H1 (cell line): ENCODE measurements at regions not wholly inside any gene's neighbourhood (a gene's known extent, or its start where the extent isn't known, plus 50 kb on each side); places are given as distances from the start of the nearest gene placed in this dataset.

Experiments used
- CTCF ChIA-PET: fragments of 300-600 bp; sonication (Branson Sonifier 250); formaldehyde crosslinking; loops from one replicate; lab custom pipeline; 2021; ENCODE audit not compliant: partially characterized antibody; lab: Charles Lee
- POLR2A ChIA-PET: fragments of 300-600 bp; sonication (Branson Sonifier 250); formaldehyde crosslinking; loops from one replicate; lab custom pipeline; 2021; ENCODE audit warnings: inconsistent platforms; ENCODE audit not compliant: partially characterized antibody; lab: Charles Lee
- DNase-seq, 2 experiments: peaks; one replicate each; pipeline versions ENCODE4 v3.0.0 to v3.0.0-alpha.2; 2010 to 2022; ENCODE audit warnings: low spot score in 2 of 2, low read depth in 1 of 2, mixed read lengths in 1 of 2
- FAIRE-seq: peaks from 2 replicates; lab custom pipeline; 2011; peaks lifted over from hg19 to GRCh38; lab: Jason Lieb, UNC
- H2AFZ ChIP-seq: 2 replicates; pipeline ENCODE4 v1.8.1; 2012; ENCODE audit warnings: low read length, inconsistent platforms
- H2AK5ac ChIP-seq: 2 replicates; pipeline ENCODE4 v1.6.1; 2013; ENCODE audit warnings: low read depth, low read length
- H2BK120ac ChIP-seq: replicated peaks from 2 replicates; pipeline ENCODE3; 2013; ENCODE audit warnings: low read depth, low read length, inconsistent platforms
- H2BK12ac ChIP-seq: 2 replicates; pipeline ENCODE4 v1.6.1; 2013; ENCODE audit warnings: low read depth, low read length
- H2BK15ac ChIP-seq: 2 replicates; pipeline ENCODE4 v1.6.1; 2013; ENCODE audit warnings: low read length
- H2BK20ac ChIP-seq: 2 replicates; pipeline ENCODE4 v1.6.1; 2013; ENCODE audit warnings: low read length
- H2BK5ac ChIP-seq: 2 replicates; pipeline ENCODE4 v1.6.1; 2013; ENCODE audit warnings: low read depth, low read length
- H3K14ac ChIP-seq: 2 replicates; pipeline ENCODE4 v1.6.1; 2013; ENCODE audit warnings: inconsistent platforms; ENCODE audit not compliant: insufficient read length
- H3K18ac ChIP-seq: 2 replicates; pipeline ENCODE4 v1.6.1; 2013; ENCODE audit warnings: low read length; ENCODE audit errors: extremely low read depth
- H3K23ac ChIP-seq: 2 replicates; pipeline ENCODE4 v1.6.1; 2013; ENCODE audit warnings: inconsistent platforms; ENCODE audit not compliant: insufficient read length
- H3K23me2 ChIP-seq: 2 replicates; pipeline ENCODE4 v1.6.1; 2013; ENCODE audit warnings: low read depth, low read length
- H3K27ac ChIP-seq: 2 replicates; pipeline ENCODE4 v1.6.1; 2011; ENCODE audit warnings: low read depth, low read length, inconsistent platforms
- H3K27me3 ChIP-seq, 4 experiments: replicated peaks in 1 of 4; 1 replicate in 1 of 4; 2 replicates in 3 of 4; pipeline versions ENCODE4 v1.6.1 to v1.8.1; 2011 to 2013; ENCODE audit warnings: low read length in 3 of 4, mild to moderate bottlenecking in 3 of 4, inconsistent platforms in 2 of 4, mixed read lengths in 2 of 4, moderate library complexity in 1 of 4; ENCODE audit not compliant: control insufficient read depth in 3 of 4, insufficient read depth in 3 of 4; ENCODE audit errors: extremely low read depth in 1 of 4
- H3K36me3 ChIP-seq, 4 experiments: 2 replicates each; pipeline versions ENCODE4 v1.6.1 to v1.8.1; 2011 to 2013; ENCODE audit warnings: mild to moderate bottlenecking in 4 of 4, low read length in 3 of 4, moderate library complexity in 2 of 4, control low read depth in 1 of 4, inconsistent platforms in 1 of 4; ENCODE audit not compliant: insufficient read depth in 4 of 4, control insufficient read depth in 2 of 4
- H3K4ac ChIP-seq: replicated peaks from 2 replicates; pipeline ENCODE3; 2013; ENCODE audit warnings: low read length, low read depth, mixed read lengths, inconsistent platforms; ENCODE audit not compliant: insufficient read length
- H3K4me1 ChIP-seq, 4 experiments: replicated peaks in 1 of 4; 1 replicate in 1 of 4; 2 replicates in 3 of 4; pipeline versions ENCODE4 v1.6.1 to v1.8.1; 2011 to 2013; ENCODE audit warnings: low read length in 3 of 4, inconsistent platforms in 2 of 4, mixed read lengths in 1 of 4; ENCODE audit not compliant: insufficient read depth in 4 of 4, control insufficient read depth in 3 of 4
- H3K4me2 ChIP-seq, 2 experiments: 2 replicates each; pipeline versions ENCODE4 v1.6.1 to v1.8.1; 2011 to 2013; ENCODE audit warnings: low read depth in 2 of 2, low read length in 2 of 2, control low read depth in 1 of 2, inconsistent platforms in 1 of 2, mild to moderate bottlenecking in 1 of 2; ENCODE audit not compliant: insufficient read depth in 1 of 2
- H3K4me3 ChIP-seq, 4 experiments: fragments of 200-600, 300-600 bp in 1 of 4; sonication (generic), shearing (Covaris generic), sonication (Bioruptor Twin) in 1 of 4; 2 replicates each; pipeline versions ENCODE4 v1.5.1 to v1.8.1; 2011 to 2016; ENCODE audit warnings: low read length in 4 of 4, low read depth in 3 of 4, control low read depth in 2 of 4, inconsistent platforms in 2 of 4, mild to moderate bottlenecking in 2 of 4, mixed read lengths in 1 of 4, moderate library complexity in 1 of 4; ENCODE audit not compliant: insufficient read depth in 2 of 4; ENCODE audit errors: extremely low read depth in 1 of 4
- H3K56ac ChIP-seq: replicated peaks from 2 replicates; pipeline ENCODE3; 2013; ENCODE audit warnings: low read depth, mild to moderate bottlenecking, mixed read lengths, low read length, inconsistent platforms; ENCODE audit not compliant: insufficient read length
- H3K79me1 ChIP-seq: 2 replicates; pipeline ENCODE4 v1.6.1; 2013; ENCODE audit warnings: low read depth, low read length, control low read depth
- H3K79me2 ChIP-seq, 2 experiments: 2 replicates each; pipeline versions ENCODE4 v1.6.1 to v1.8.1; 2012 to 2013; ENCODE audit warnings: low read length in 2 of 2, mild to moderate bottlenecking in 2 of 2, inconsistent platforms in 1 of 2; ENCODE audit not compliant: insufficient read depth in 2 of 2, control insufficient read depth in 1 of 2
- H3K9ac ChIP-seq, 4 experiments: replicated peaks in 1 of 4; 1 replicate in 1 of 4; 2 replicates in 3 of 4; pipeline versions ENCODE4 v1.6.1 to v1.8.1; 2011 to 2013; ENCODE audit warnings: low read depth in 3 of 4, low read length in 3 of 4, control low read depth in 2 of 4, mild to moderate bottlenecking in 2 of 4, moderate library complexity in 2 of 4, inconsistent platforms in 1 of 4; ENCODE audit errors: extremely low read depth in 1 of 4
- H3K9me3 ChIP-seq, 2 experiments: 2 replicates each; pipeline versions ENCODE4 v1.6.1 to v1.8.1; 2012 to 2013; ENCODE audit warnings: mild to moderate bottlenecking in 2 of 2, moderate library complexity in 2 of 2, control low read depth in 1 of 2, inconsistent platforms in 1 of 2, low read depth in 1 of 2, low read length in 1 of 2, mixed read lengths in 1 of 2; ENCODE audit not compliant: insufficient read depth in 2 of 2
- H4K20me1 ChIP-seq, 2 experiments: replicated peaks in 1 of 2; 2 replicates each; pipeline versions ENCODE3 to v1.8.1; 2011 to 2013; ENCODE audit warnings: inconsistent platforms in 2 of 2, low read length in 2 of 2, mild to moderate bottlenecking in 1 of 2; ENCODE audit not compliant: insufficient read depth in 2 of 2, control insufficient read depth in 1 of 2
- H4K5ac ChIP-seq: 2 replicates; pipeline ENCODE4 v1.6.1; 2013; ENCODE audit warnings: low read length, low read depth, mixed read lengths, inconsistent platforms; ENCODE audit not compliant: insufficient read length
- H4K8ac ChIP-seq: 2 replicates; pipeline ENCODE4 v1.8.0; 2013; ENCODE audit warnings: mild to moderate bottlenecking, moderate library complexity, low read length, inconsistent platforms; ENCODE audit not compliant: insufficient read depth; ENCODE audit errors: extremely low read depth
- H4K91ac ChIP-seq: replicated peaks from 2 replicates; pipeline ENCODE3; 2013; ENCODE audit warnings: low read length, mixed read lengths, inconsistent platforms; ENCODE audit not compliant: insufficient read length
- BRCA1 ChIP-seq: IDR thresholded peaks from 2 replicates; pipeline ENCODE4 v1.6.1; 2012; ENCODE audit warnings: low read depth, low read length, improper control_type of control experiment
- CTBP2 ChIP-seq: IDR thresholded peaks from 2 replicates; pipeline ENCODE4 v1.7.0; 2011; ENCODE audit warnings: borderline replicate concordance, mild to moderate bottlenecking, moderate library complexity, mixed read lengths, low read length; ENCODE audit not compliant: insufficient read depth, insufficient read length
- EZH2 ChIP-seq: fragments of 200-600 bp; sonication (generic); IDR thresholded peaks from 2 replicates; pipeline ENCODE4 v1.7.1; 2012; ENCODE audit warnings: low read depth, mild to moderate bottlenecking, moderate library complexity, low read length, inconsistent platforms; ENCODE audit not compliant: severe bottlenecking
- HDAC2 ChIP-seq, 2 experiments: fragments of 300-600 bp in 1 of 2; sonication (generic) in 1 of 2; IDR thresholded peaks; 2 replicates each; pipeline ENCODE4 v1.6.1; 2011 to 2012; ENCODE audit warnings: low read depth in 2 of 2, low read length in 2 of 2, mild to moderate bottlenecking in 2 of 2, moderate library complexity in 2 of 2, borderline replicate concordance in 1 of 2, inconsistent platforms in 1 of 2
- HDAC6 ChIP-seq: IDR thresholded peaks from one replicate; pipeline ENCODE4 v1.7.1; 2012; ENCODE audit warnings: low read depth, mild to moderate bottlenecking, inconsistent platforms, low read length, moderate library complexity
- JUN ChIP-seq: IDR thresholded peaks from 2 replicates; pipeline ENCODE4 v1.6.1; 2011; ENCODE audit warnings: low read depth, mild to moderate bottlenecking, improper control_type of control experiment, low read length
- KDM1A ChIP-seq: fragments of 200-600, 300-600 bp; sonication (generic); IDR thresholded peaks from 2 replicates; pipeline ENCODE4 v1.7.1; 2016; ENCODE audit warnings: mild to moderate bottlenecking, low read length, borderline replicate concordance
- POLR2A ChIP-seq, 2 experiments: IDR thresholded peaks; 1 replicate in 1 of 2; 2 replicates in 1 of 2; pipeline ENCODE4 v1.6.1; 2011; ENCODE audit warnings: low read depth in 2 of 2, low read length in 2 of 2, mild to moderate bottlenecking in 2 of 2; ENCODE audit errors: control extremely low read depth in 1 of 2
- RFX5 ChIP-seq: IDR thresholded peaks from 2 replicates; pipeline ENCODE4 v1.6.1; 2011; ENCODE audit warnings: low read depth, low read length, improper control_type of control experiment, borderline replicate concordance
- RXRA ChIP-seq: IDR thresholded peaks from 2 replicates; pipeline ENCODE4 v1.6.1; 2011; ENCODE audit warnings: low read depth, mild to moderate bottlenecking, low read length, moderate library complexity; ENCODE audit not compliant: insufficient read depth
- SUZ12 ChIP-seq: fragments of 200-600 bp; sonication (generic); IDR thresholded peaks from 2 replicates; pipeline ENCODE4 v1.6.1; 2012; ENCODE audit warnings: mild to moderate bottlenecking, inconsistent platforms, low read length, moderate library complexity, mixed read lengths
- TAF1 ChIP-seq: IDR thresholded peaks from 2 replicates; pipeline ENCODE4 v1.6.1; 2011; ENCODE audit warnings: mild to moderate bottlenecking, low read depth, low read length
- TAF7 ChIP-seq: optimal IDR thresholded peaks from 2 replicates; pipeline ENCODE3; 2011; ENCODE audit warnings: low read depth, mild to moderate bottlenecking, inconsistent platforms, low read length, moderate library complexity, borderline replicate concordance
- WGBS, 2 experiments: shearing (Covaris generic) in 1 of 2; methylation state at CpG; one replicate each; pipeline versions ENCODE4 v1.1.6 to v1.1.7; 2013 to 2015; ENCODE audit warnings: low lambda C conversion rate in 2 of 2, mixed read lengths in 2 of 2, inconsistent platforms in 1 of 2, low coverage in 1 of 2, missing lambda C conversion rate in 1 of 2; ENCODE audit not compliant: insufficient replicate concordance in 2 of 2, insufficient coverage in 1 of 2, insufficient read length in 1 of 2; ENCODE audit errors: extremely low coverage in 1 of 2, missing lambda C conversion rate in 1 of 2; 5-methylcytosine and 5-hydroxymethylcytosine counted together

DNA sequence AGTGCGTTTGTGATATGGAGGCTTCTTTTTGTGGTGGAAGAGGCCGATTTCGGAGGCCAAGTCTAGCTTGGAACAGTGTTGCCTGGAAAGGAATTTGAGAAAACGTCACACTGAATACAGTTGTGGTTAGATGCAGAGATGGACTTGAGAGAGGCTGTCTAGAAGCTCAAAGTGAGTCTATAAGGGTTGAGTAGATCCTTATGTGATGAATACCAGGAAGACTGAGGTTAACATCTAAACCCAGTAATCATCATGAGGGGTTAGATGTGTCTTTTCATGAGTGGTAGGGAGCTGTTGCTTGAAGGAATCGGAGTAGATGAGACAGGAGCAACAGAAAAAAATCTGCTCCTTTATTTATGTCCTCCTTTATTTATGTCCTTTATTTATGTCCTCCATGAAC is 114.6 kb upstream of the IVNS1ABP start:
- no peak overlapping the region for H2BK5ac ChIP-seq
- no peak overlapping the region for H3K18ac ChIP-seq
- H3K79me2 ChIP-seq, result no peaks in the 10 kb centered on the region
- no peak overlapping the region for H3K14ac ChIP-seq
- H3K9ac ChIP-seq, result no peak overlapping the region
- no peak overlapping the region for H3K4me2 ChIP-seq
- no peak overlapping the region for H3K23ac ChIP-seq
- no peak overlapping the region for H2AK5ac ChIP-seq
- FAIRE-seq, result no peak
- H3K79me1 ChIP-seq, result no peaks in the 10 kb centered on the region
- H3K56ac ChIP-seq, result no peak overlapping the region
- no peak overlapping the region for H3K4ac ChIP-seq
- no peaks in the 10 kb centered on the region for H3K4me1 ChIP-seq
- H3K4me3 ChIP-seq, result no peak overlapping the region
- H3K36me3 ChIP-seq, result no peaks in the 10 kb centered on the region
- H2BK20ac ChIP-seq, result no peak overlapping the region
- no peaks in the 10 kb centered on the region for H3K27me3 ChIP-seq
- H2AFZ ChIP-seq, result no peak overlapping the region
- ChIA-PET CTCF (interaction anchor here (0.6 to 1.6 kb wide), 5 partner anchors 12 to 1694 kb away, joined by 3 to 4 read pairs (median 3); no protein-coding TSS in a partner anchor), POLR2A (no interaction called here)
- H3K27ac ChIP-seq, result no peak overlapping the region
- WGBS, 2 experiments, result 73% methylated on average over 5 of the region's 5 CpGs; no CpG with 5 or more reads in 1 of the 2 experiments
- no peaks in the 10 kb centered on the region for H3K23me2 ChIP-seq
- TF ChIP-seq HDAC6 (no peak), TAF1 (no peak), HDAC2 (IDR thresholded peaks at IDR 0.05; ENCODE audit: borderline replicate concordance in 1 of 2, low read depth in 2 of 2, low read length in 2 of 2) (no peak), SUZ12 (no peak), RXRA (no peak), RFX5 (no peak), JUN (no peak), EZH2 (no peak), TAF7 (no peak), BRCA1 (no peak), KDM1A (no peak), POLR2A (IDR thresholded peaks at IDR 0.05; ENCODE audit: control extremely low read depth in 1 of 2, low read depth in 2 of 2, low read length in 2 of 2) (no peak), CTBP2 (no peak)
- no peak overlapping the region for H4K91ac ChIP-seq
- no peaks in the 10 kb centered on the region for H4K20me1 ChIP-seq
- H4K8ac ChIP-seq, result no peak overlapping the region
- no peak overlapping the region for H2BK15ac ChIP-seq
- DNase-seq, result no peak
- H4K5ac ChIP-seq, result no peak overlapping the region
- H2BK12ac ChIP-seq, result no peak overlapping the region
- no peak overlapping the region for H2BK120ac ChIP-seq
- H3K9me3 ChIP-seq, result no peaks in the 10 kb centered on the region
